Loucy (cell line): ENCODE measurements at regions not wholly inside any gene's neighbourhood (a gene's known extent, or its start where the extent isn't known, plus 50 kb on each side); places are given as distances from the start of the nearest gene placed in this dataset.

Experiments used
- CTCF ChIP-seq: fragments of 200-600 bp; sonication (generic); conservative IDR thresholded peaks from 2 replicates; pipeline ENCODE4 v1.5.1; 2014; ENCODE audit warnings: mild to moderate bottlenecking, antibody characterized with exemption, low read length
- EZH2phosphoT487 ChIP-seq: fragments of 200-600 bp; IDR thresholded peaks from 2 replicates; pipeline ENCODE4 v1.6.1; 2018; ENCODE audit warnings: antibody characterized with exemption, mild to moderate bottlenecking, moderate library complexity, borderline replicate concordance

GRCh38 chr13:81683521-81683920 lies 1342.6 kb upstream of the SPRY2 start:
- TF ChIP-seq CTCF (no peak), EZH2phosphoT487 (no peak)
